ENCODE measurements at regions not wholly inside any gene's neighbourhood (a gene's known extent, or its start where the extent isn't known, plus 50 kb on each side); places are given as distances from the start of the nearest gene placed in this dataset.

DNA sequence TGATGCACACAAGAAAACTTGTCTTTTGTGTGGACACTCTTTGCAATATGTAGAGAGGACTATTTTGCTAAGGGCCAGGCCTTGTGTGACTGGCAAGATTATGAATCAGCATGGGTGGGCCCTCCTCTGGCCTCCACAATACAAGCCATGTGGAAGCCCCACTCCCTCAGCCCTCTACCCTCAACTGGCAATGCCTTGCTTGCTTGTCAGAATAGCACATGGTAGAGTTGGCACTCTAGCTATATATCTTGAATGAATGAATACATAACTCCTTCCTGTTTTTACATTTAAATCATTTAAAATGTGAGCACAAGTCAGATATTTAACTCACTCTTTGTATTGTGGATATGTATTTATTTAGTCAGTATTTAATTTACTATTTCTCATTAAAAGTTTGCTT, 805.4 kb upstream of the GYPC start:
- H3K9me3 Mint-ChIP-seq (ENCODE audit: unreplicated experiment) = peaks cover 44% of the 10 kb centered on the region
- H3K4me1 Mint-ChIP-seq (ENCODE audit: unreplicated experiment) = no peaks in the 10 kb centered on the region
- no peak overlapping the region for H3K4me3 Mint-ChIP-seq (ENCODE audit: unreplicated experiment)
- DNase-seq (ENCODE audit: extremely low spot score, unreplicated experiment) = no peak
- TF ChIP-seq, protein P1, sequence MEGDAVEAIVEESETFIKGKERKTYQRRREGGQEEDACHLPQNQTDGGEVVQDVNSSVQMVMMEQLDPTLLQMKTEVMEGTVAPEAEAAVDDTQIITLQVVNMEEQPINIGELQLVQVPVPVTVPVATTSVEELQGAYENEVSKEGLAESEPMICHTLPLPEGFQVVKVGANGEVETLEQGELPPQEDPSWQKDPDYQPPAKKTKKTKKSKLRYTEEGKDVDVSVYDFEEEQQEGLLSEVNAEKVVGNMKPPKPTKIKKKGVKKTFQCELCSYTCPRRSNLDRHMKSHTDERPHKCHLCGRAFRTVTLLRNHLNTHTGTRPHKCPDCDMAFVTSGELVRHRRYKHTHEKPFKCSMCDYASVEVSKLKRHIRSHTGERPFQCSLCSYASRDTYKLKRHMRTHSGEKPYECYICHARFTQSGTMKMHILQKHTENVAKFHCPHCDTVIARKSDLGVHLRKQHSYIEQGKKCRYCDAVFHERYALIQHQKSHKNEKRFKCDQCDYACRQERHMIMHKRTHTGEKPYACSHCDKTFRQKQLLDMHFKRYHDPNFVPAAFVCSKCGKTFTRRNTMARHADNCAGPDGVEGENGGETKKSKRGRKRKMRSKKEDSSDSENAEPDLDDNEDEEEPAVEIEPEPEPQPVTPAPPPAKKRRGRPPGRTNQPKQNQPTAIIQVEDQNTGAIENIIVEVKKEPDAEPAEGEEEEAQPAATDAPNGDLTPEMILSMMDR (IDR thresholded peaks at IDR 0.05) = no peak
- no peaks in the 10 kb centered on the region for H3K27me3 Mint-ChIP-seq (ENCODE audit: unreplicated experiment)
- H3K36me3 Mint-ChIP-seq (ENCODE audit: unreplicated experiment) = no peaks in the 10 kb centered on the region
- no peak overlapping the region for H3K27ac Mint-ChIP-seq (ENCODE audit: unreplicated experiment)

DNA sequence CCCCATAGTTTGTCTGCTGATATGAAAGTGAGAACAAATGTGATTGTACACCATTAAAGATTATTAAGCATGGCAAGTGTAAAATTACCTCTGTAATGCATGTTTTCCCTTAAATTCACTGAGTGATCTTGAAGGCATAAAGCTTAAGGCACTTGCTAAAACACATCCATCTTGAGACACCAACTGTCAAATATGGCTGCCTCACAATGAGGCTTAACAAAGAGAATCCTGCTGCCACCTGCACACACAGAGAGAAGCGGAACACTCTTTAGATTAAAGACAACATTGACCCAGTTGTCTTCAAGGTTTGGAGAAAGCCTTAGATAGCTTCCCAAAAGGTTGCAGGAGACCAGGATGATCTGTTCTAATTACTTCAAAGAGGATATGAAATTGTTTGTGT, 803.6 kb upstream of the GYPC start:
- Mint-ChIP-seq H3K9me3 (ENCODE audit: unreplicated experiment) (peaks cover 35% of the 10 kb centered on the region), H3K4me1 (ENCODE audit: unreplicated experiment) (no peaks in the 10 kb centered on the region), H3K27ac (ENCODE audit: unreplicated experiment) (no peak overlapping the region), H3K4me3 (ENCODE audit: unreplicated experiment) (no peak overlapping the region), H3K27me3 (ENCODE audit: unreplicated experiment) (no peaks in the 10 kb centered on the region), H3K36me3 (ENCODE audit: unreplicated experiment) (no peaks in the 10 kb centered on the region)
- DNase-seq (ENCODE audit: extremely low spot score, unreplicated experiment) = no peak
- TF ChIP-seq, protein P1 (IDR thresholded peaks at IDR 0.05) = no peak

DNA sequence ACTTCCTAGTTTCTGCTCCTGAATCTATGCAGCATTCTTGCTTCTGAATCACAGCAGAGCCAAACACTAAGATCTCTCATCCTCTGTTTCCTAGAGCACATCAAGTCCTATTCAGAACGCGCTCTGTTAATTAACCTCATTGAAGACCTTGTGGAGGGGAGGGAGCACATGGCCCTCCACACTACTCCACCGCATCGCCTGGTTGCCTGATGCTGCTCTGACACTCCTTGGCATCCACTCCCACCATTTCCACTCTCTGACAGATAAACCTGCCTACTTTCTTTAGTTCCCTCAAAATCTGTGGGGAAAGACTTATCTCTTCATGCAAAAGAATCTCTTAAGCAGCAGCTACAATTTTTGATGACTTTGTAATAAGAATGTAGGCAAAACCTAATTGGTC, 802.3 kb upstream of the GYPC start:
- Mint-ChIP-seq H3K27me3 (ENCODE audit: unreplicated experiment) (no peaks in the 10 kb centered on the region), H3K4me1 (ENCODE audit: unreplicated experiment) (no peaks in the 10 kb centered on the region), H3K9me3 (ENCODE audit: unreplicated experiment) (peaks cover 27% of the 10 kb centered on the region), H3K36me3 (ENCODE audit: unreplicated experiment) (no peaks in the 10 kb centered on the region), H3K4me3 (ENCODE audit: unreplicated experiment) (no peak overlapping the region), H3K27ac (ENCODE audit: unreplicated experiment) (no peak overlapping the region)
- no peak for DNase-seq (ENCODE audit: extremely low spot score, unreplicated experiment)
- TF ChIP-seq, protein P1 (IDR thresholded peaks at IDR 0.05) = no peak

DNA sequence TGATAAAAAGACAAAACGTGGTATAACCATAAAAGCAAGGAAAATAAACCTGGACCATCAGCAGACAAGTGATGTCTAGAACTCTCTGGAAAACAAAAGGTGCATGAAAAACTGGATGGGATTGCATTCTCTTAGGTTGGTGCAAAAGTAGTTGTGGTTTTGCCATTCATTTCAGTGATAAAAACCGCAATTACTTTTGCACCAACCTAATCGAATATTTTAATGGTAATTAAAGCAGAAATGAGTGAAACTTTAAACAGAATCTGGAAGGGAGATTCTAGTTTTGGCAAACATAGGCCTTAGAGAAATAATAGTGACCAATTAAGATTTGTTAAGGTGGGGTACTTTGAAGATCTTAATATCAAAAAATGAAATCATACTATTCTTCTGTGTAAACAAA, 800.8 kb upstream of the GYPC start:
- Mint-ChIP-seq H3K27ac (ENCODE audit: unreplicated experiment) (no peak overlapping the region), H3K27me3 (ENCODE audit: unreplicated experiment) (no peaks in the 10 kb centered on the region), H3K9me3 (ENCODE audit: unreplicated experiment) (peaks cover 25% of the 10 kb centered on the region), H3K4me3 (ENCODE audit: unreplicated experiment) (no peak overlapping the region), H3K36me3 (ENCODE audit: unreplicated experiment) (no peaks in the 10 kb centered on the region), H3K4me1 (ENCODE audit: unreplicated experiment) (no peaks in the 10 kb centered on the region)
- TF ChIP-seq, protein P1 (IDR thresholded peaks at IDR 0.05) = no peak
- no peak for DNase-seq (ENCODE audit: extremely low spot score, unreplicated experiment)

DNA sequence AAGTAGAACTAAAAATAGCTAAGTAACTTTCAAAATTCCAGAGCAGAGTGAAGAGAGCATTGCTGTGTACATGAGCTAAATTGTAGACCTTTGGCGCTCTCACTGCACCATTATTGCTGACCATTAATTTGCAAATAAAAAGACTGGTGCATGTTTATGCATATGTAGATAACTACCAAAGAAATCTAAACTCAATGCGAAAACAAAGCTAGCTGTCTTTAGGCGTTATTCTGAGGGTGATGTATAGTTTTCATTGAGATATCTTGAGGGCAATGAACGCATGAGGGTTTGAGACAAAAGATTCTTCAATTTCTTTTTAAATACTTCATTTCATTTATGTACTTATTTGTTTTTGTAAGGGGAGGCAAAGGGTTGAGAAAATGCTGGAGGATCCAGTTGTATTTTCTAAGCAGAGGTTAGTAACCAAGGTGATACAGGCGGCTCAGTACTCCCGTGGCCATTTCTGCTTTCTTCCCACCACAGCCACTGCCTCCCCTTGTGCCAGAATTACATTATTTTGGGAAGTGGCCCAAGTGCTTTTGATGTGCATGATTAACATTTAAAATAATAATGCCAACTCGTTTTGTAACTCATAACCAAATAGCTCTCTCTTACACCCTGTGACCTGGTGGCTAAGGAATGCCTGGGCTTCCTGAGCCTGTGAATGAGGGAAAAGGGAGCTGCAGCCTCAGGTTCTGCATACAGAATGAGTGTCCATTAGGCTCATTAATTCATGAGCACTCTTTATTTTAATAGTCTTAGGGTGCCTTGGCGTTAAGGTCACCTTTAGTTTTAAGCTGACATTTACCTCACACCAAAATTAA, 797.8 kb upstream of the GYPC start:
- no peaks in the 10 kb centered on the region for H3K4me1 Mint-ChIP-seq (ENCODE audit: unreplicated experiment)
- no peak overlapping the region for H3K4me3 Mint-ChIP-seq (ENCODE audit: unreplicated experiment)
- no peaks in the 10 kb centered on the region for H3K27me3 Mint-ChIP-seq (ENCODE audit: unreplicated experiment)
- DNase-seq (ENCODE audit: extremely low spot score, unreplicated experiment) = no peak
- no peaks in the 10 kb centered on the region for H3K36me3 Mint-ChIP-seq (ENCODE audit: unreplicated experiment)
- TF ChIP-seq, protein P1 (IDR thresholded peaks at IDR 0.05) = no peak
- H3K27ac Mint-ChIP-seq (ENCODE audit: unreplicated experiment) = no peak overlapping the region
- peaks cover 11% of the 10 kb centered on the region for H3K9me3 Mint-ChIP-seq (ENCODE audit: unreplicated experiment)

All from osteocyte (in vitro differentiated cells).